ENCODE measurements at regions not wholly inside any gene's neighbourhood (a gene's known extent, or its start where the extent isn't known, plus 50 kb on each side); places are given as distances from the start of the nearest gene placed in this dataset.

GRCh38 chr2:223399357-223399957, 202.7 kb downstream of the SCG2 start:
- Histone ChIP-seq H3K27me3 (ENCODE audit: control insufficient read depth, insufficient read depth, low read length) (no peaks in the 10 kb centered on the region), H3K56ac (ENCODE audit: extremely low read depth, insufficient read depth, low read length) (no peak overlapping the region), H3K4ac (ENCODE audit: low read depth, low read length) (no peak overlapping the region), H3K27ac (ENCODE audit: insufficient read depth, low read length) (no peak overlapping the region), H3K18ac (ENCODE audit: low read depth, low read length) (no peak overlapping the region), H3K9me1 (ENCODE audit: insufficient read depth, low read length) (no peaks in the 10 kb centered on the region), H2AK9ac (replicated peaks; ENCODE audit: low read depth, low read length, poor library complexity) (no peak overlapping the region), H4K5ac (ENCODE audit: low read depth, low read length) (no peak overlapping the region), H4K20me1 (ENCODE audit: insufficient read depth, low read length) (no peaks in the 10 kb centered on the region), H3K79me1 (ENCODE audit: low read depth in 1 of 2, low read length in 2 of 2) (no peaks in the 10 kb centered on the region), H2BK15ac (ENCODE audit: low read depth, low read length) (no peak overlapping the region), H2BK20ac (ENCODE audit: low read depth, low read length) (no peak overlapping the region), H2BK120ac (ENCODE audit: low read depth, low read length) (no peak overlapping the region), H3K14ac (replicated peaks; ENCODE audit: low read depth, low read length) (no peak overlapping the region), H3K9ac (ENCODE audit: low read depth, low read length) (no peak overlapping the region), H3K36me3 (ENCODE audit: control insufficient read depth, insufficient read depth, low read length) (no peaks in the 10 kb centered on the region), H2BK5ac (ENCODE audit: low read depth, low read length, poor library complexity, severe bottlenecking) (no peak overlapping the region), H3K4me3 (ENCODE audit: insufficient read depth, low read depth, low read length) (no peak overlapping the region), H3K4me1 (ENCODE audit: control insufficient read depth, insufficient read depth, low read length) (no peaks in the 10 kb centered on the region), H3K23ac (ENCODE audit: low read depth, low read length) (no peak overlapping the region), H2AK5ac (ENCODE audit: low read depth, low read length) (no peak overlapping the region), H4K91ac (ENCODE audit: insufficient read depth, low read depth, low read length) (no peak overlapping the region), H3K9me3 (ENCODE audit: control insufficient read depth, insufficient read depth, low read length) (no peaks in the 10 kb centered on the region), H2AFZ (replicated peaks; ENCODE audit: low read length, poor library complexity) (no peak overlapping the region), H3K4me2 (ENCODE audit: low read depth, low read length) (no peak overlapping the region), H4K8ac (ENCODE audit: low read depth in 2 of 2, low read length in 2 of 2) (no peak overlapping the region)
- BruUV-seq (replicated peaks), result no TSS peak
- no peak for ATAC-seq (ENCODE audit: low read depth)
- DNase-seq, result no peak
- in situ Hi-C loops (cut with MboI; ENCODE audit: low sequenced_read_pairs), result no loop called here
- intact Hi-C loops (cut with micrococcal nuclease), result loop anchor here (10.0 kb wide), 1 partner anchor 415 kb away; no protein-coding TSS in a partner anchor
- dilution Hi-C loops (cut with HindIII; ENCODE audit: low sequenced_read_pairs, unreplicated experiment), result no loop called here
- 80% methylated on average over 1 of the region's 3 CpGs; no CpG with 5 or more reads in 1 of the 2 experiments for WGBS, 2 experiments (ENCODE audit: extremely low coverage in 2 of 2, insufficient read length in 1 of 2)
- TF ChIP-seq MAFK (IDR thresholded peaks at IDR 0.05; ENCODE audit: low read depth, low read length) (no peak), RAD21 (IDR thresholded peaks at IDR 0.05; ENCODE audit: low read length) (no peak), MAZ (IDR thresholded peaks at IDR 0.05; ENCODE audit: borderline replicate concordance, low read depth, low read length) (no peak), MXI1 (IDR thresholded peaks at IDR 0.05; ENCODE audit: borderline replicate concordance, low read depth, low read length) (no peak), BHLHE40 (IDR thresholded peaks at IDR 0.05; ENCODE audit: low read depth, low read length) (no peak), NFE2L2 (IDR thresholded peaks at IDR 0.05; ENCODE audit: low read depth, low read length) (no peak)
- ChIA-PET CTCF (no interaction called here), POLR2A (ENCODE audit: unreplicated experiment) (no interaction called here)

Measured in IMR-90 (cell line).